ENCODE measurements at regions not wholly inside any gene's neighbourhood (a gene's known extent, or its start where the extent isn't known, plus 50 kb on each side); places are given as distances from the start of the nearest gene placed in this dataset.

- no peak for DNase-seq (ENCODE audit: low spot score in 2 of 2)
- no peak overlapping the region for H3K4me3 ChIP-seq (ENCODE audit: low read depth, poor library complexity, severe bottlenecking)
- 71 to 79% methylated on average over 2 of the region's 2 CpGs for WGBS, 2 donors
- no peak for TF ChIP-seq POLR2A (IDR thresholded peaks at IDR 0.05)
- TF ChIP-seq, protein P1, sequence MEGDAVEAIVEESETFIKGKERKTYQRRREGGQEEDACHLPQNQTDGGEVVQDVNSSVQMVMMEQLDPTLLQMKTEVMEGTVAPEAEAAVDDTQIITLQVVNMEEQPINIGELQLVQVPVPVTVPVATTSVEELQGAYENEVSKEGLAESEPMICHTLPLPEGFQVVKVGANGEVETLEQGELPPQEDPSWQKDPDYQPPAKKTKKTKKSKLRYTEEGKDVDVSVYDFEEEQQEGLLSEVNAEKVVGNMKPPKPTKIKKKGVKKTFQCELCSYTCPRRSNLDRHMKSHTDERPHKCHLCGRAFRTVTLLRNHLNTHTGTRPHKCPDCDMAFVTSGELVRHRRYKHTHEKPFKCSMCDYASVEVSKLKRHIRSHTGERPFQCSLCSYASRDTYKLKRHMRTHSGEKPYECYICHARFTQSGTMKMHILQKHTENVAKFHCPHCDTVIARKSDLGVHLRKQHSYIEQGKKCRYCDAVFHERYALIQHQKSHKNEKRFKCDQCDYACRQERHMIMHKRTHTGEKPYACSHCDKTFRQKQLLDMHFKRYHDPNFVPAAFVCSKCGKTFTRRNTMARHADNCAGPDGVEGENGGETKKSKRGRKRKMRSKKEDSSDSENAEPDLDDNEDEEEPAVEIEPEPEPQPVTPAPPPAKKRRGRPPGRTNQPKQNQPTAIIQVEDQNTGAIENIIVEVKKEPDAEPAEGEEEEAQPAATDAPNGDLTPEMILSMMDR (IDR thresholded peaks at IDR 0.05), result no peak
- intact Hi-C loops (cut with DNase I; ENCODE audit: low total_unique reads), result no loop called here
Measured at GRCh38 chr10:111705021-111705420, 478.5 kb downstream of the GPAM start.

DNA sequence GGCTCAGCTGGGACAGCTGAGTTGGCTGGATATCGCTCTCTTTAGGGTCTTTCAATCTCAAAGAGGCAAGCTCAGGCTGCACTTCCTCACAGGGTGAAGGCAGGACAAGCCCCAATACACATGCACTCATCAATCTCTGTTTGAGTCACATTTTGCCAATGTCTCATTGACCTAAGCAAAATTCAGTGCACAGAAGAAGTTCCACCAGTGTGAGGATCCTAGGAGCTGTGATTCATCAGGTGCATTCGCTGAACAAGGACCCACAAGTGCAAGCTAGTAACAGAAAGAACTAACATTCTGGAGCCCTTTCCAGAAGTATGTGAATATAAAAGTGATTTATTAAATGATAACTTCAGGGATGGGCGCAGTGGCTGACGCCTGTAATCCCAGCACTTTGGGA, 477.2 kb downstream of the GPAM start:
- DNase-seq (ENCODE audit: low spot score in 2 of 2), result no peak
- no peak for TF ChIP-seq POLR2A (IDR thresholded peaks at IDR 0.05)
- TF ChIP-seq, protein P1 (IDR thresholded peaks at IDR 0.05), result no peak
- intact Hi-C loops (cut with DNase I; ENCODE audit: low total_unique reads), result no loop called here
- WGBS, 2 donors, result 78 to 93% methylated on average over 4 of the region's 4 CpGs
- H3K4me3 ChIP-seq (ENCODE audit: low read depth, poor library complexity, severe bottlenecking), result no peak overlapping the region

DNA sequence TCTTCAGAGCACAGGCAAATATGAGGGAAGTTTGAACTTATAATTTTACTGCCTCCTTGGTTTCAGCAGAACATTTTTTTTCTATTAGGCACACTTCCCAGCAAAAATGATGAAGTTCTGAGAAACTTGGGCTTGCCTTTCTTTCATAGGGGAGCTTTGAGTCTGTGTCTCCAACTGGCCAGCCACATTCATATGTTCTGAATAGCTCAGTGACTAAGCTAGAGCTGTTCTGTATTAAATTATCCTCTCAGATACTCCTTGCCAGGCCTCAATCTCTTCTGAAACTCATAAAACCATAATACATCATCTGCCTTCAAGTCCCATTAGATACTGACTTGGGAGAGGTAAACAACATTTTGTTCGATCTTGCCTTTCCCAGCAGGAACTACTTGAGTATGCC, 476.5 kb downstream of the GPAM start:
- no peak for DNase-seq (ENCODE audit: low spot score in 2 of 2)
- 59 to 64% methylated on average over 1 of the region's 1 CpG for WGBS, 2 donors
- intact Hi-C loops (cut with DNase I; ENCODE audit: low total_unique reads), result no loop called here

DNA sequence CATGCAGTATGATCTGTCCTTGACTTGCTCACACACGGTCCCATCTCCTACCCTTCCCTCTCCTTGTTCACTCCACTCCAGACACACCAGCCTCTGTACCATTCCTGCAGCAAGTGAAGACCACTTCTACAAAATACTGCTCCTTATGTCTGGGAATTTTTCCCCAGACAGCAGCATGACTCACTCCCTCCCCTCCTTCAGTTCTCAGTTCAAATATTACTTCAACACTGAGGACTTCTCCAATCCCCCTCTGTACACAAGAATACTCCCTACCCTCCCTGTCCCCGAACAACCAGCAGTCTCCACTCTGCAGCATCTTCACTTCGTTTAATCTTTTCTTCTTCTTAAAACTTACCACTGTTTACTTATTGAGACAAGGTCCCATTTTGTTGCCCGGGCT, 474.0 kb downstream of the GPAM start:
- TF ChIP-seq POLR2A (IDR thresholded peaks at IDR 0.05), result no peak
- TF ChIP-seq, protein P1 (IDR thresholded peaks at IDR 0.05), result no peak
- 61 to 78% methylated on average over 4 of the region's 4 CpGs for WGBS, 2 donors

More for the DNA sequence above, 476.5 kb downstream of the GPAM start:
- H3K4me3 ChIP-seq (ENCODE audit: low read depth, poor library complexity, severe bottlenecking), result no peak overlapping the region
- TF ChIP-seq, protein P1 (IDR thresholded peaks at IDR 0.05), result no peak
- TF ChIP-seq POLR2A (IDR thresholded peaks at IDR 0.05), result no peak

DNA sequence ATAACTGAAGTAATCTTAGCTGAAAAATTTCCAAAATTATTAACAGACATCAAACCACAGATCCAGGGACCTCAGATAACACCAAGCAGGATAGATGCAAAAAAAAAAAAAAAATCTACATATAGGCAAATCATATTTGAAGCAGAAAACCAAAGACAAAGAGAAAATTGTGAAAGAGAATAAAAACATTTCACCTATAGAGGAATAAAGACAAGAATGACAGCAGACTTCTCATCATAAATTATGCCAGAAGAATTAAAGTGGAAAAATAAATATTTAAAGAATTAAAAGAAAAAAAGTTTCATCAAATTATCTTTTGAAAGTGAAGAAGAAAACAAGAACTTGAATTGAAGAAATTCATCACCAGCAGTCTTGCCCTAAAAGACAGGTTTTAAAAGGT, 467.5 kb downstream of the GPAM start:
- no peak for TF ChIP-seq POLR2A (IDR thresholded peaks at IDR 0.05)
- TF ChIP-seq, protein P1 (IDR thresholded peaks at IDR 0.05), result no peak

More for the DNA sequence above, 474.0 kb downstream of the GPAM start:
- intact Hi-C loops (cut with DNase I; ENCODE audit: low total_unique reads), result no loop called here
- no peak overlapping the region for H3K4me3 ChIP-seq (ENCODE audit: low read depth, poor library complexity, severe bottlenecking)
- DNase-seq (ENCODE audit: low spot score in 2 of 2), result no peak

GRCh38 chr10:111724121-111724520, 459.4 kb downstream of the GPAM start:
- no peak for TF ChIP-seq POLR2A (IDR thresholded peaks at IDR 0.05)
- TF ChIP-seq, protein P1 (IDR thresholded peaks at IDR 0.05), result no peak
- 81 to 84% methylated on average over 1 of the region's 1 CpG for WGBS, 2 donors
- intact Hi-C loops (cut with DNase I; ENCODE audit: low total_unique reads), result no loop called here
- no peak for DNase-seq (ENCODE audit: low spot score in 2 of 2)
- no peak overlapping the region for H3K4me3 ChIP-seq (ENCODE audit: low read depth, poor library complexity, severe bottlenecking)

More for the DNA sequence above, 467.5 kb downstream of the GPAM start:
- intact Hi-C loops (cut with DNase I; ENCODE audit: low total_unique reads), result no loop called here
- no peak for DNase-seq (ENCODE audit: low spot score in 2 of 2)
- H3K4me3 ChIP-seq (ENCODE audit: low read depth, poor library complexity, severe bottlenecking), result no peak overlapping the region

Data from lower leg skin (tissue), 4 donors.